WTC11 (cell line): ENCODE measurements at regions not wholly inside any gene's neighbourhood (a gene's known extent, or its start where the extent isn't known, plus 50 kb on each side); places are given as distances from the start of the nearest gene placed in this dataset.

Experiments used
- ATAC-seq: fragments of 200-7000 bp; cut with Tn5 transposase; 2 replicates; pipeline ENCODE4 v1.10.0; 2021; ENCODE audit warnings: mild to moderate bottlenecking, moderate library complexity
- CTCF ChIA-PET: fragments of 300-600 bp; sonication (Branson Sonifier 250); formaldehyde crosslinking; loops from one replicate; lab custom pipeline; 2021; ENCODE audit warnings: antibody characterized with exemption; lab: Charles Lee
- POLR2A ChIA-PET: fragments of 350-600 bp; sonication (Branson Sonifier 250); formaldehyde crosslinking; loops from one replicate; lab custom pipeline; 2021; ENCODE audit warnings: antibody characterized with exemption; lab: Charles Lee
- DNase-seq: peaks from one replicate; pipeline ENCODE4 v3.0.0; 2021; ENCODE audit warnings: low spot score
- H3K27ac Mint-ChIP-seq: 2 replicates; pipeline ENCODE4 v1.8.0; 2021; ENCODE audit warnings: mixed read lengths
- H3K27me3 Mint-ChIP-seq: 2 replicates; pipeline ENCODE4 v1.8.0; 2021; ENCODE audit warnings: low read depth, mild to moderate bottlenecking, moderate library complexity, mixed read lengths
- H3K36me3 Mint-ChIP-seq: 2 replicates; pipeline ENCODE4 v1.8.0; 2021; ENCODE audit warnings: mixed read lengths
- H3K4me1 Mint-ChIP-seq: 2 replicates; pipeline ENCODE4 v1.8.0; 2022; ENCODE audit warnings: mixed read lengths
- H3K4me3 Mint-ChIP-seq: 2 replicates; pipeline ENCODE4 v1.8.0; 2021; ENCODE audit warnings: mild to moderate bottlenecking, moderate library complexity, mixed read lengths
- H3K9me3 Mint-ChIP-seq: 2 replicates; pipeline ENCODE4 v1.8.0; 2021; ENCODE audit warnings: mixed read lengths
- ATF1 ChIP-seq: sonication (generic); formaldehyde crosslinking; IDR thresholded peaks from 2 replicates; pipeline ENCODE4 v1.8.1; 2023; ENCODE audit warnings: mild to moderate bottlenecking, moderate library complexity, missing genetic modification reagents
- ATF6 ChIP-seq: sonication (generic); formaldehyde crosslinking; IDR thresholded peaks from 2 replicates; pipeline ENCODE4 v1.8.1; 2023; ENCODE audit warnings: mild to moderate bottlenecking, missing genetic modification reagents
- CTCF ChIP-seq: fragments of 200-600 bp; IDR thresholded peaks from 2 replicates; pipeline ENCODE4 v1.8.0; 2022; ENCODE audit warnings: antibody characterized with exemption
- EMX1 ChIP-seq: fragments of 250-450 bp; sonication (Bioruptor Pico); IDR thresholded peaks from 2 replicates; pipeline ENCODE4 v1.8.0; 2021; ENCODE audit warnings: mild to moderate bottlenecking
- GABPB1 ChIP-seq: sonication (generic); formaldehyde crosslinking; IDR thresholded peaks from 2 replicates; pipeline ENCODE4 v1.8.1; 2023; ENCODE audit warnings: mild to moderate bottlenecking, missing genetic modification reagents
- GRHL2 ChIP-seq: fragments of 250-450 bp; sonication (Bioruptor Pico); IDR thresholded peaks from 2 replicates; pipeline ENCODE4 v1.8.0; 2022; ENCODE audit warnings: mild to moderate bottlenecking, moderate library complexity; ENCODE audit not compliant: insufficient replicate concordance, severe bottlenecking
- GTF2I ChIP-seq: fragments of 250-450 bp; sonication (Bioruptor Pico); conservative IDR thresholded peaks from 2 replicates; pipeline ENCODE4 v1.4.0; 2021; ENCODE audit warnings: mild to moderate bottlenecking
- KAT7 ChIP-seq: sonication (generic); formaldehyde crosslinking; IDR thresholded peaks from 2 replicates; pipeline ENCODE4 v1.8.1; 2023; ENCODE audit warnings: missing genetic modification reagents, mild to moderate bottlenecking, borderline replicate concordance
- MXD4 ChIP-seq: fragments of 250-450 bp; sonication (Bioruptor Pico); IDR thresholded peaks from 2 replicates; pipeline ENCODE4 v1.8.0; 2021; ENCODE audit warnings: mild to moderate bottlenecking, moderate library complexity, borderline replicate concordance
- PRDM15 ChIP-seq: sonication (generic); formaldehyde crosslinking; IDR thresholded peaks from 2 replicates; pipeline ENCODE4 v1.8.0; 2022; ENCODE audit warnings: missing genetic modification reagents
- SP1 ChIP-seq: sonication (generic); formaldehyde crosslinking; conservative IDR thresholded peaks from 2 replicates; pipeline ENCODE4 v1.8.1; 2022; ENCODE audit warnings: missing genetic modification reagents
- STAT6 ChIP-seq: sonication (generic); formaldehyde crosslinking; conservative IDR thresholded peaks from 2 replicates; pipeline ENCODE4 v1.8.1; 2023; ENCODE audit warnings: mild to moderate bottlenecking, low read depth, missing genetic modification reagents, moderate library complexity
- TCF7 ChIP-seq: sonication (generic); formaldehyde crosslinking; IDR thresholded peaks from 2 replicates; pipeline ENCODE4 v1.8.0; 2022; ENCODE audit warnings: mild to moderate bottlenecking, low read depth, missing genetic modification reagents, moderate library complexity
- TEAD4 ChIP-seq: sonication (generic); formaldehyde crosslinking; IDR thresholded peaks from 2 replicates; pipeline ENCODE4 v1.8.0; 2022; ENCODE audit warnings: mild to moderate bottlenecking, missing genetic modification reagents
- TP53 ChIP-seq: sonication (generic); formaldehyde crosslinking; IDR thresholded peaks from 2 replicates; pipeline ENCODE4 v1.8.1; 2023; ENCODE audit warnings: mild to moderate bottlenecking, missing genetic modification reagents
- ZBTB21 ChIP-seq: sonication (generic); formaldehyde crosslinking; IDR thresholded peaks from 2 replicates; pipeline ENCODE4 v1.8.1; 2023; ENCODE audit warnings: mild to moderate bottlenecking, missing genetic modification reagents, borderline replicate concordance
- ZBTB43 ChIP-seq: sonication (generic); formaldehyde crosslinking; IDR thresholded peaks from 2 replicates; pipeline ENCODE4 v1.8.1; 2023; ENCODE audit warnings: mild to moderate bottlenecking, missing genetic modification reagents
- ZNF219 ChIP-seq: sonication (generic); formaldehyde crosslinking; IDR thresholded peaks from 2 replicates; pipeline ENCODE4 v1.8.0; 2023; ENCODE audit warnings: missing genetic modification reagents, mild to moderate bottlenecking, borderline replicate concordance
- ZNF232 ChIP-seq: sonication (generic); formaldehyde crosslinking; IDR thresholded peaks from 2 replicates; pipeline ENCODE4 v1.8.0; 2022; ENCODE audit warnings: mild to moderate bottlenecking, missing genetic modification reagents
- ZNF671 ChIP-seq: fragments of 250-450 bp; sonication (Bioruptor Pico); IDR thresholded peaks from 2 replicates; pipeline ENCODE4 v1.8.0; 2021; ENCODE audit warnings: mild to moderate bottlenecking

- TF ChIP-seq TP53 (CRISPR knock-in tag) (no peak), GRHL2 (CRISPR knock-in tag) (no peak), ATF6 (CRISPR knock-in tag) (no peak)
These were observed 74.2 kb upstream of the EEPD1 start (continued) for GRCh38 chr7:36078816-36079360.

GRCh38 chr7:36079446-36080025 lies 73.5 kb upstream of the EEPD1 start:
- TF ChIP-seq ZNF232 (CRISPR knock-in tag): no peak
- no peak for TF ChIP-seq GTF2I (CRISPR knock-in tag)
- TF ChIP-seq CTCF: no peak
- TF ChIP-seq TCF7 (CRISPR knock-in tag): no peak
- TF ChIP-seq ATF1 (CRISPR knock-in tag): no peak
- TF ChIP-seq ZNF671: no peak
- TF ChIP-seq, all 79 proteins: peak for 0
- ATAC-seq (no peak), DNase-seq (no peak)
- Mint-ChIP-seq H3K4me3 (no peak overlapping the region), H3K27ac (no peak overlapping the region), H3K4me1 (peaks cover 14% of the 10 kb centered on the region), H3K9me3 (no peaks in the 10 kb centered on the region), H3K27me3 (peaks cover 5% of the 10 kb centered on the region), H3K36me3 (no peaks in the 10 kb centered on the region)
- POLR2A ChIA-PET: no interaction called here
- CTCF ChIA-PET: interaction anchor here (1.1 kb wide), 1 partner anchor 59 kb away, joined by 3 read pairs; no protein-coding TSS in a partner anchor

- ChIA-PET POLR2A (no interaction called here), CTCF (interaction anchor here (1.1 kb wide), 1 partner anchor 60 kb away, joined by 3 read pairs; no protein-coding TSS in a partner anchor)
- peaks cover 17% of the 10 kb centered on the region for H3K4me1 Mint-ChIP-seq
- no peak overlapping the region for H3K27ac Mint-ChIP-seq
- H3K36me3 Mint-ChIP-seq: no peaks in the 10 kb centered on the region
- peaks cover 12% of the 10 kb centered on the region for H3K27me3 Mint-ChIP-seq
- no peak for DNase-seq
- ATAC-seq: no peak
- H3K4me3 Mint-ChIP-seq: no peak overlapping the region
- no peaks in the 10 kb centered on the region for H3K9me3 Mint-ChIP-seq
- TF ChIP-seq PRDM15 (CRISPR knock-in tag): no peak
- TF ChIP-seq ZBTB21 (CRISPR knock-in tag): no peak
- no peak for TF ChIP-seq TEAD4 (CRISPR knock-in tag)
- no peak for TF ChIP-seq ZBTB43
- TF ChIP-seq EMX1 (CRISPR knock-in tag): no peak
- no peak for TF ChIP-seq MXD4 (CRISPR knock-in tag)
- TF ChIP-seq SP1 (CRISPR knock-in tag): no peak
- TF ChIP-seq KAT7 (CRISPR knock-in tag): no peak
- no peak for TF ChIP-seq ZNF219 (CRISPR knock-in tag)
- no peak for TF ChIP-seq STAT6 (CRISPR knock-in tag)
- TF ChIP-seq ATF1 (CRISPR knock-in tag): no peak
- TF ChIP-seq GABPB1 (CRISPR knock-in tag): no peak
These were observed 72.2 kb upstream of the EEPD1 start for GRCh38 chr7:36080843-36081242.
